ENCODE measurements at regions not wholly inside any gene's neighbourhood (a gene's known extent, or its start where the extent isn't known, plus 50 kb on each side); places are given as distances from the start of the nearest gene placed in this dataset.

DNA sequence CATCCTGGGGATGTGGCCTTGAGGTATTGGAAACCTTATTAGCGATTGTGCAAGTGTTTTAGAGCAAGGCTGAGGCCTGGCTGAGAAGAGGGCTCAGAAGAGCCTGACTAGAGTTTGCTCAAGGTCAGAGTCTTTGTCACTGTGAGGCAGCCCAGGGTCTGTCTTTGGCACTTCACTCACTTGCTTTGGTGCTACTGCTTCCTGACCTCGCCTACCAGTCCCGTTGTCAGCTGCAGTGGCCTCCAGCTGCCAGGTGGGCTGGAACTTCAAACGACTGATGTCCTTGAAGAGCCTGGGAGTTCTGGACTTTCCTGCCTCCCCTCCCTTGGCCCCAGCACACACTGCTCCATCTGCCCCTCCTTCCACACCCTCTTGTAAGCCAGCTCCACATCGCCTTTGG lies 228.0 kb downstream of the SNX18 start:
- TF ChIP-seq, protein P1, sequence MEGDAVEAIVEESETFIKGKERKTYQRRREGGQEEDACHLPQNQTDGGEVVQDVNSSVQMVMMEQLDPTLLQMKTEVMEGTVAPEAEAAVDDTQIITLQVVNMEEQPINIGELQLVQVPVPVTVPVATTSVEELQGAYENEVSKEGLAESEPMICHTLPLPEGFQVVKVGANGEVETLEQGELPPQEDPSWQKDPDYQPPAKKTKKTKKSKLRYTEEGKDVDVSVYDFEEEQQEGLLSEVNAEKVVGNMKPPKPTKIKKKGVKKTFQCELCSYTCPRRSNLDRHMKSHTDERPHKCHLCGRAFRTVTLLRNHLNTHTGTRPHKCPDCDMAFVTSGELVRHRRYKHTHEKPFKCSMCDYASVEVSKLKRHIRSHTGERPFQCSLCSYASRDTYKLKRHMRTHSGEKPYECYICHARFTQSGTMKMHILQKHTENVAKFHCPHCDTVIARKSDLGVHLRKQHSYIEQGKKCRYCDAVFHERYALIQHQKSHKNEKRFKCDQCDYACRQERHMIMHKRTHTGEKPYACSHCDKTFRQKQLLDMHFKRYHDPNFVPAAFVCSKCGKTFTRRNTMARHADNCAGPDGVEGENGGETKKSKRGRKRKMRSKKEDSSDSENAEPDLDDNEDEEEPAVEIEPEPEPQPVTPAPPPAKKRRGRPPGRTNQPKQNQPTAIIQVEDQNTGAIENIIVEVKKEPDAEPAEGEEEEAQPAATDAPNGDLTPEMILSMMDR (conservative IDR thresholded peaks at IDR 0.05) = no peak
- no peak for TF ChIP-seq EZH2 (IDR thresholded peaks at IDR 0.05; ENCODE audit: low read depth)
- H3K9me3 ChIP-seq (ENCODE audit: insufficient read depth, low read depth) = no peaks in the 10 kb centered on the region
- H3F3A ChIP-seq (ENCODE audit: insufficient read depth, low read depth) = peaks cover 36% of the 10 kb centered on the region
- H2AFZ ChIP-seq = no peak overlapping the region
- H3K4me3 ChIP-seq = no peak overlapping the region
- POLR2A ChIA-PET (ENCODE audit: unreplicated experiment) = no interaction called here
- no peaks in the 10 kb centered on the region for H4K20me1 ChIP-seq (ENCODE audit: insufficient read depth)
- no peak overlapping the region for H3K4me2 ChIP-seq
- no peak for DNase-seq
- H3K4me1 ChIP-seq (replicated peaks; ENCODE audit: insufficient read depth) = peaks cover 52% of the 10 kb centered on the region
- peak overlapping the region; percentile 88 for H3K27ac ChIP-seq
- no TSS peak for BruUV-seq (replicated peaks)
- no peaks in the 10 kb centered on the region for H3K27me3 ChIP-seq (ENCODE audit: insufficient read depth, low read depth)
- no peaks in the 10 kb centered on the region for H3K36me3 ChIP-seq (ENCODE audit: low read depth)
- no peaks in the 10 kb centered on the region for H3K79me2 ChIP-seq (ENCODE audit: low read depth)
- CTCF ChIA-PET = no interaction called here
- intact Hi-C loops (cut with micrococcal nuclease; ENCODE audit: unreplicated experiment) = loop anchor here (10.0 kb wide), 1 partner anchor 91 kb away; no protein-coding TSS in a partner anchor
- H3K9me2 ChIP-seq (ENCODE audit: insufficient read depth) = no peaks in the 10 kb centered on the region

DNA sequence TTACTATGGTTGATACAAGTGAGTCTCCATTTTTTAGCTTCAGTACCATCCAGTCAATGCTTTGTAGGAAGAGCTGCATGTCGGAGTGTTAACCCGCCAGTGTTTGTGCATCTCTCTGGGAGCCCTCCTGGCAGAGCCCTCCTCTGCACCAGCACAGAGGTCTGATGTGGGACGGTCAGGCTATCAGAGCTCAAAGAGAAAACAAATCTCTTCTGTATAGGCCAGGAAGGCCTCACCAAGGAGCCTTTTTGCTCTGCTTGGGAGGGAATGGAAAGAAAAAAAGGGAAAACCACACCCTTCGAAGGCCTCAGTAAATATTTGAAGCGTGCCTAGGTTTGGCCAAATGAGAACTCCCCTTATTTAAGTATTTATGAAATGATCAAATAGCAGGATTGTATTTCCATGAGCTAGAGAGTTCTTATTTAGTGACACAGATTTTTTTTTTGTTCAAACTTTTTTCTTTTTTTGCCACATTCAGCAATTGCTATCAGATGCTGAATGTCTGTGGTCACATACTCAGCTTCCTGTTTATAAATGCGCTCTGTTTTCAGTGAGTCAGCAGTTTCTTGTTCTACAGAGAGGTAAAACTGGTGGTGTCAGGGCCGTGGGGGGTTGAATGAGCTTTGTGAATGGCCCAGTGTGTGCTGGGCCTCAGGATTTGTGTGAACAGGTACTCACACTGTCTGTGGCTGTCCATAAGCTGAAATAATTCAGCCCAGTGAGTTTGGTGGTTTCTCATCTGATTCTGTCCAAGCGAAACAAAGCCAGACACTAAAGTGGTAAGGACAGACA lies 226.6 kb downstream of the SNX18 start:
- TF ChIP-seq, protein P1 (conservative IDR thresholded peaks at IDR 0.05) = no peak
- no peak for TF ChIP-seq EZH2 (IDR thresholded peaks at IDR 0.05; ENCODE audit: low read depth)
- ChIA-PET CTCF (interaction anchor here (0.6 to 1.4 kb wide), 4 partner anchors 16 to 415 kb away, joined by 3 to 4 read pairs (median 3); partner anchors contain the start of gene GPX8), POLR2A (ENCODE audit: unreplicated experiment) (interaction anchor here (0.7 kb wide), 1 partner anchor 26 kb away, joined by 3 read pairs; no protein-coding TSS in a partner anchor)
- BruUV-seq (replicated peaks) = no TSS peak
- intact Hi-C loops (cut with micrococcal nuclease; ENCODE audit: unreplicated experiment) = loop anchor here (5.0 to 10.0 kb wide), 2 partner anchors 89 to 103 kb away; no protein-coding TSS in a partner anchor
- peak overlapping the region; percentile 88 for H3K27ac ChIP-seq
- H3K9me3 ChIP-seq (ENCODE audit: insufficient read depth, low read depth) = no peaks in the 10 kb centered on the region
- no peaks in the 10 kb centered on the region for H3K36me3 ChIP-seq (ENCODE audit: low read depth)
- peaks cover 36% of the 10 kb centered on the region for H3F3A ChIP-seq (ENCODE audit: insufficient read depth, low read depth)
- no peaks in the 10 kb centered on the region for H3K27me3 ChIP-seq (ENCODE audit: insufficient read depth, low read depth)
- H4K20me1 ChIP-seq (ENCODE audit: insufficient read depth) = no peaks in the 10 kb centered on the region
- H2AFZ ChIP-seq = peak overlapping the region; percentile 53; the same call in 1 of the 2 replicates
- no peaks in the 10 kb centered on the region for H3K9me2 ChIP-seq (ENCODE audit: insufficient read depth)
- peak; percentile 52 to 95 for DNase-seq
- peaks cover 52% of the 10 kb centered on the region for H3K4me1 ChIP-seq (replicated peaks; ENCODE audit: insufficient read depth)
- no peaks in the 10 kb centered on the region for H3K79me2 ChIP-seq (ENCODE audit: low read depth)
- no peak overlapping the region for H3K4me3 ChIP-seq
- H3K4me2 ChIP-seq = peak overlapping the region; percentile 69

DNA sequence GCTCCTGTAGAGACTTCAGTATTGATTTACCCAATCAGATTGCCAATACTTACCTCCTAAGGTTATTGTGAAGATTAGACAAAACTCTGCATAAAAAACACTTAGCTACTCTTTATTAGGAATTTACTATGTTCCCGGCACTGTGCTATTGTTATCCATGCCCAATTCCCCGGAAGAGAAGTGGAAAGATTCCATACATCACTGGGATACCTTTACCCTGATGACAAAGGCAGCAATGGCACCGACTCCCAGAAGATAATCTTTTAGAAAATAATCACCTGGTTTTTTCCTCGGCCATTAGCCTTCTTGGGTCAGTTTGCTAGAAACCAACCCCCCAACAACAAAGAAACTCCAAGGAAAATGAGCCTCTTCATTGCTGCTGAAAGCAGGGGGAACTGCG lies 226.0 kb downstream of the SNX18 start:
- ChIA-PET POLR2A (ENCODE audit: unreplicated experiment) (interaction anchor here (0.7 kb wide), 1 partner anchor 27 kb away, joined by 3 read pairs; no protein-coding TSS in a partner anchor), CTCF (interaction anchor here (0.7 to 1.6 kb wide), 4 partner anchors 40 to 416 kb away, joined by 3 read pairs; partner anchors contain the start of gene GPX8)

More for the DNA sequence above, 226.0 kb downstream of the SNX18 start:
- no peaks in the 10 kb centered on the region for H3K36me3 ChIP-seq (ENCODE audit: low read depth)
- no peaks in the 10 kb centered on the region for H3K79me2 ChIP-seq (ENCODE audit: low read depth)
- no peak for DNase-seq
- H3K27ac ChIP-seq = peak overlapping the region; percentile 88
- no peak for TF ChIP-seq EZH2 (IDR thresholded peaks at IDR 0.05; ENCODE audit: low read depth)
- TF ChIP-seq, protein P1 (conservative IDR thresholded peaks at IDR 0.05) = no peak
- no peak overlapping the region for H2AFZ ChIP-seq
- TSS peak; percentile 64 for BruUV-seq (replicated peaks)
- H3K4me2 ChIP-seq = peak overlapping the region; percentile 69
- no peaks in the 10 kb centered on the region for H3K27me3 ChIP-seq (ENCODE audit: insufficient read depth, low read depth)
- H3F3A ChIP-seq (ENCODE audit: insufficient read depth, low read depth) = peaks cover 36% of the 10 kb centered on the region
- H4K20me1 ChIP-seq (ENCODE audit: insufficient read depth) = no peaks in the 10 kb centered on the region
- H3K4me3 ChIP-seq = no peak overlapping the region
- peaks cover 52% of the 10 kb centered on the region for H3K4me1 ChIP-seq (replicated peaks; ENCODE audit: insufficient read depth)
- intact Hi-C loops (cut with micrococcal nuclease; ENCODE audit: unreplicated experiment) = loop anchor here (5.0 to 10.0 kb wide), 2 partner anchors 89 to 104 kb away; no protein-coding TSS in a partner anchor
- H3K9me2 ChIP-seq (ENCODE audit: insufficient read depth) = no peaks in the 10 kb centered on the region
- no peaks in the 10 kb centered on the region for H3K9me3 ChIP-seq (ENCODE audit: insufficient read depth, low read depth)

Measured in PC-9 (cell line).